ENCODE measurements at regions not wholly inside any gene's neighbourhood (a gene's known extent, or its start where the extent isn't known, plus 50 kb on each side); places are given as distances from the start of the nearest gene placed in this dataset.

GRCh38 chr15:96703794-96704550, 373.5 kb downstream of the NR2F2 start:
- TF ChIP-seq POLR2A (IDR thresholded peaks at IDR 0.05) (no peak), EP300 (IDR thresholded peaks at IDR 0.05) (no peak)
- TF ChIP-seq, protein P1, sequence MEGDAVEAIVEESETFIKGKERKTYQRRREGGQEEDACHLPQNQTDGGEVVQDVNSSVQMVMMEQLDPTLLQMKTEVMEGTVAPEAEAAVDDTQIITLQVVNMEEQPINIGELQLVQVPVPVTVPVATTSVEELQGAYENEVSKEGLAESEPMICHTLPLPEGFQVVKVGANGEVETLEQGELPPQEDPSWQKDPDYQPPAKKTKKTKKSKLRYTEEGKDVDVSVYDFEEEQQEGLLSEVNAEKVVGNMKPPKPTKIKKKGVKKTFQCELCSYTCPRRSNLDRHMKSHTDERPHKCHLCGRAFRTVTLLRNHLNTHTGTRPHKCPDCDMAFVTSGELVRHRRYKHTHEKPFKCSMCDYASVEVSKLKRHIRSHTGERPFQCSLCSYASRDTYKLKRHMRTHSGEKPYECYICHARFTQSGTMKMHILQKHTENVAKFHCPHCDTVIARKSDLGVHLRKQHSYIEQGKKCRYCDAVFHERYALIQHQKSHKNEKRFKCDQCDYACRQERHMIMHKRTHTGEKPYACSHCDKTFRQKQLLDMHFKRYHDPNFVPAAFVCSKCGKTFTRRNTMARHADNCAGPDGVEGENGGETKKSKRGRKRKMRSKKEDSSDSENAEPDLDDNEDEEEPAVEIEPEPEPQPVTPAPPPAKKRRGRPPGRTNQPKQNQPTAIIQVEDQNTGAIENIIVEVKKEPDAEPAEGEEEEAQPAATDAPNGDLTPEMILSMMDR (IDR thresholded peaks at IDR 0.05), result no peak
